Activated CD8-positive, alpha-beta T cell treated with anti-CD3 and anti-CD28 coated beads for 36 hours (primary cell): ENCODE measurements at regions not wholly inside any gene's neighbourhood (a gene's known extent, or its start where the extent isn't known, plus 50 kb on each side); places are given as distances from the start of the nearest gene placed in this dataset.

Experiments used
- ATAC-seq: fragments of 200-7000 bp; cut with Tn5 transposase; one replicate; pipeline ENCODE4 v1.10.0; 2021; ENCODE audit warnings: mild to moderate bottlenecking, moderate library complexity
- CTCF ChIA-PET: fragments of 350-600 bp; sonication (Branson Sonifier 250); formaldehyde crosslinking; loops from one replicate; lab custom pipeline; 2021; ENCODE audit warnings: antibody characterized with exemption; lab: Charles Lee
- POLR2A ChIA-PET: fragments of 350-600 bp; sonication (Branson Sonifier 250); formaldehyde crosslinking; loops from one replicate; lab custom pipeline; 2021; ENCODE audit warnings: antibody characterized with exemption; lab: Charles Lee
- DNase-seq: peaks from one replicate; pipeline ENCODE4 v3.0.0-alpha.2; 2020
- H3K27ac Mint-ChIP-seq: one replicate; pipeline ENCODE4 v1.8.0; 2021; ENCODE audit warnings: mild to moderate bottlenecking, mixed read lengths
- H3K27me3 Mint-ChIP-seq: one replicate; pipeline ENCODE4 v1.8.0; 2021; ENCODE audit warnings: mixed read lengths
- H3K36me3 Mint-ChIP-seq: one replicate; pipeline ENCODE4 v1.8.0; 2021; ENCODE audit warnings: low read depth, mixed read lengths
- H3K4me1 Mint-ChIP-seq: one replicate; pipeline ENCODE4 v1.8.0; 2021; ENCODE audit warnings: low read depth, mixed read lengths
- H3K4me3 Mint-ChIP-seq: one replicate; pipeline ENCODE4 v1.8.0; 2021; ENCODE audit warnings: mild to moderate bottlenecking, moderate library complexity, mixed read lengths
- H3K9me3 Mint-ChIP-seq: one replicate; pipeline ENCODE4 v1.8.0; 2021; ENCODE audit warnings: mixed read lengths
- intact Hi-C: fragments of 100-400 bp; cut with micrococcal nuclease; formaldehyde crosslinking; loops from one replicate; pipeline ENCODE4 v1.10.0; 2022
- TF ChIP-seq, protein P1 (sequence below): fragments of 200-600 bp; IDR thresholded peaks from one replicate; pipeline ENCODE4 v1.8.0; 2022; ENCODE audit warnings: antibody characterized with exemption, mild to moderate bottlenecking

DNA sequence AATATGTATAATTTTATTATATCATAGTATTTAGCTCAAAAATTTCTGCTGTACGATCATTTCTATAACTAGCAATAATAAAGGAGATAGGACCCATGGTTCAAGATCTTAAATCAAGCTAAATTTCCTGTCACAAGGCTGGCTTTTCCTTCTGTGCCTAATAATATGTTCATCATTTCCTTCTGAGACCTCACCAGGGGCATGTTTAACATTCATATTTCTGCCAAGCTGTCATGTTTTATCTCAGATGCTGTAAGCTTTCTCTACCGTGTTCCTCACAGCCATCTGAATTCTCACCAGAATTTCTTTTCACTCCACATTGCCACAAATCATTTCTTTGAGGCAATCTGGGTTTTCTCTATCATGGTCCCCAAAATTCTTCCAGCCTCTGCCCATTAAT lies 482.3 kb upstream of the SGCG start:
- DNase-seq (no peak), ATAC-seq (no peak)
- peaks cover 8% of the 10 kb centered on the region for H3K9me3 Mint-ChIP-seq
- no peaks in the 10 kb centered on the region for H3K4me1 Mint-ChIP-seq
- ChIA-PET CTCF (no interaction called here), POLR2A (no interaction called here)
- TF ChIP-seq, protein P1, sequence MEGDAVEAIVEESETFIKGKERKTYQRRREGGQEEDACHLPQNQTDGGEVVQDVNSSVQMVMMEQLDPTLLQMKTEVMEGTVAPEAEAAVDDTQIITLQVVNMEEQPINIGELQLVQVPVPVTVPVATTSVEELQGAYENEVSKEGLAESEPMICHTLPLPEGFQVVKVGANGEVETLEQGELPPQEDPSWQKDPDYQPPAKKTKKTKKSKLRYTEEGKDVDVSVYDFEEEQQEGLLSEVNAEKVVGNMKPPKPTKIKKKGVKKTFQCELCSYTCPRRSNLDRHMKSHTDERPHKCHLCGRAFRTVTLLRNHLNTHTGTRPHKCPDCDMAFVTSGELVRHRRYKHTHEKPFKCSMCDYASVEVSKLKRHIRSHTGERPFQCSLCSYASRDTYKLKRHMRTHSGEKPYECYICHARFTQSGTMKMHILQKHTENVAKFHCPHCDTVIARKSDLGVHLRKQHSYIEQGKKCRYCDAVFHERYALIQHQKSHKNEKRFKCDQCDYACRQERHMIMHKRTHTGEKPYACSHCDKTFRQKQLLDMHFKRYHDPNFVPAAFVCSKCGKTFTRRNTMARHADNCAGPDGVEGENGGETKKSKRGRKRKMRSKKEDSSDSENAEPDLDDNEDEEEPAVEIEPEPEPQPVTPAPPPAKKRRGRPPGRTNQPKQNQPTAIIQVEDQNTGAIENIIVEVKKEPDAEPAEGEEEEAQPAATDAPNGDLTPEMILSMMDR = no peak
- intact Hi-C loops = no loop called here
- H3K27ac Mint-ChIP-seq = no peak overlapping the region
- no peaks in the 10 kb centered on the region for H3K27me3 Mint-ChIP-seq
- H3K4me3 Mint-ChIP-seq = no peak overlapping the region
- H3K36me3 Mint-ChIP-seq = no peaks in the 10 kb centered on the region

DNA sequence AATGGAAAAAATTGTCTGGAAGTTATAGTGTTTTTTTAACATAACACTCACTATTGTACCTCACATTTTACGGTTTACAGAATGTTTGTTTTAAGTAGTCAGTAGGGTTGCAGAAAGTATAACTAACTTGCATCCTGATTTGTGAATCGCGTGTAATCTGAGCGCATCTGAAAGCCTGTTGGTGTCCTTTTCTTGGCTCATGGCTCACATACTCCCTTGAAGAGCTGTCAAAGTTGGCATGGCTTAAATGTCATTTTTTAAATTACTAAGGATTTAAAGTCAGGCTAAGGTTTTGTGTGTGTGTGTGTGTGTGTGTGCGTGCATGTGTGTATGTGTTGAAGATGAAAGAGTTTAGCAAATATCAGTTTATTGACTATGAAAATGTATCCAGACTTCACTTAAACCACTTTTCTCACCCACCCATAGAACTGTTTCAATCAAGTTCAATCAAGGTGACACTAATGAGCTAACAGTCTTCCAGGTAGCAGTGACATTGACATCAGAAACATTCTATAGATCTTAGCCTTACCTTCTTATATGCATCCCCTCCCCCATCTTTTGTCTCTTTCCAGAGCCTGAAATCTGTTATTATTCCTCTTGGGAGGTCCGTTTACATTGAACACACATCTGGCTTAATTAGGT lies 480.4 kb upstream of the SGCG start:
- Mint-ChIP-seq H3K27ac (no peak overlapping the region), H3K36me3 (no peaks in the 10 kb centered on the region), H3K4me3 (no peak overlapping the region), H3K9me3 (peaks cover 4% of the 10 kb centered on the region), H3K27me3 (no peaks in the 10 kb centered on the region), H3K4me1 (no peaks in the 10 kb centered on the region)
- TF ChIP-seq, protein P1 = no peak
- ChIA-PET POLR2A (no interaction called here), CTCF (no interaction called here)
- DNase-seq (no peak), ATAC-seq (no peak)
- intact Hi-C loops = no loop called here

DNA sequence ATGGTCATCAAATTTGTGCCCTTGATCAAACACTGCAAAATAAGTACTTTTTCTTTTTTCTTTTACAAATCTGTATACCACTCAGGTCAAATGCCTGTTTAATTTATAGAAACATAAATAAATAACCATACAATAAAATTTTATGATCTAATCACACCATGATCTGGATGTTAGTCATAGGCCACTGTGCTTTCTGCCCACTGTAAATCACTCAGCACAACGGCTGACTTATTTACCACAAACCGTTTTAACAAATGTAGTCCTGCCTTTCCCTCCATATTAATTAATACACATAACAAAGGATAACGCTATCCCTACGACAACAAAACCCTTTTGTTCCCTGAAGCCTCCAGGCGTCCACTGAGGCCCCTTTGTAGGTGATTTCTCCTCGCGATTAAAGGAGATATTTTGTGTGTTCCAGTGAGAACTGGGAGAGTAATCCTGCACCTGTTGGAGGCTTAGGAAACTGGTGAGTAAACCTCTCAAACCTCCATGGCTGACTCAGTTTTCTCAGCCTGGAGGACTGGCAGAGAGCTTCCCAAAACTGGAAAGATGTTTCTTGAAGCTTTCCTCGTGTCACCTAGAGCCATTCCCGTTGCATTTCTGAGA lies 477.1 kb upstream of the SGCG start:
- H3K9me3 Mint-ChIP-seq = peaks cover 2% of the 10 kb centered on the region

DNA sequence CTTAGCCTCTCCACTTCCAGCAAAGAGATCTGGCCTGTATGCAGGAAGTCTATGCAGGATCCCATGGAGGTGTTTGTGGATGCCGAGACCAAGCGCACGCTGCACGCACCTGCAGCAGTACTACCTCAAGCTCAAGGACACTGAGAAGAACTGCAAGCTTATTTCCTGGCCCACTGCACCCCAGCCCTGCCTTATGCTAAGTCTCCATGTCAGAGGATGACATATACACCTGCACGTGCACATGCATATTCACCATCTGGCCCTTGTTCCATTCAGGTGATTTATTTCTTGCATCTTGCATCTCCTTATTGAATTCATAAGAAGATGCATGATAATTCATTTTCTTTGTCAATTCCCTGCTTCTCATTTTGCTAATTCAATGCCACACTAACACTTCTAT lies 472.8 kb upstream of the SGCG start:
- Mint-ChIP-seq H3K4me1 (no peaks in the 10 kb centered on the region), H3K4me3 (no peak overlapping the region), H3K36me3 (no peaks in the 10 kb centered on the region), H3K27ac (no peak overlapping the region), H3K27me3 (no peaks in the 10 kb centered on the region), H3K9me3 (peaks cover 2% of the 10 kb centered on the region)
- TF ChIP-seq, protein P1 = no peak
- intact Hi-C loops = no loop called here
- ChIA-PET POLR2A (no interaction called here), CTCF (no interaction called here)
- DNase-seq (no peak), ATAC-seq (no peak)

More for the DNA sequence above, 477.1 kb upstream of the SGCG start:
- no peak overlapping the region for H3K27ac Mint-ChIP-seq
- ChIA-PET POLR2A (interaction anchor here (1.1 kb wide), 1 partner anchor 27 kb away, joined by 3 read pairs; no protein-coding TSS in a partner anchor), CTCF (no interaction called here)
- no peaks in the 10 kb centered on the region for H3K4me1 Mint-ChIP-seq
- H3K27me3 Mint-ChIP-seq = no peaks in the 10 kb centered on the region
- H3K4me3 Mint-ChIP-seq = no peak overlapping the region
- intact Hi-C loops = no loop called here
- no peaks in the 10 kb centered on the region for H3K36me3 Mint-ChIP-seq
- ATAC-seq (no peak), DNase-seq (no peak)
- TF ChIP-seq, protein P1 = no peak

DNA sequence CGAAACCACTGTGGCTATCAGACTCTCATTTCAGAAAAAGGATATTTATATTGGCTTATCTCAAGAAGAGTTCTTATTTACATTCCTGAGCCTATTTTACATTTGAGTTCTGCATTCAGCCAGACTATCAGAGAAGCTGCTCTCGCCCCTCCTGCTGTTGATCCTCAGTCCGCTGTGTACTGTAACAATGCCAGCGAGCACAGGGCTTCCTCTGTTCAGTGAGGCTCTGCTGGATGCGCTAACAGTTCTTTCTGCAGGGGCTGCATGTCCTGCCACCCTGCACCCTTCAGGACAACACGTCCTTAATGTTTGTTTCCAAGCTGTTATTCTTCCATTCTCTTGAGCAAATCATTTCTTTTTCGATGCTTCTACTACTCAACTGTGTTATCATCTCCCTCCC lies 463.7 kb upstream of the SGCG start:
- Mint-ChIP-seq H3K9me3 (peaks cover 2% of the 10 kb centered on the region), H3K4me1 (no peaks in the 10 kb centered on the region), H3K27me3 (no peaks in the 10 kb centered on the region), H3K36me3 (no peaks in the 10 kb centered on the region), H3K4me3 (no peak overlapping the region), H3K27ac (no peak overlapping the region)
- ChIA-PET POLR2A (no interaction called here), CTCF (no interaction called here)
- no peak for ATAC-seq
- TF ChIP-seq, protein P1 = no peak
- intact Hi-C loops = no loop called here
- no peak for DNase-seq
